Gastrocnemius medialis (tissue), 4 donors: ENCODE measurements at regions not wholly inside any gene's neighbourhood (a gene's known extent, or its start where the extent isn't known, plus 50 kb on each side); places are given as distances from the start of the nearest gene placed in this dataset.

Experiments used
- ATAC-seq, 2 donors: fragments of 150-250 bp; one replicate each; pipeline ENCODE4 v1.9.1; 2016
- DNase-seq, 2 donors: peaks; one replicate each; pipeline ENCODE4 v3.0.0-alpha.2; 2019
- H3K27ac ChIP-seq, 4 donors: fragments of 200-600 bp; sonication (generic); 1 replicate in 1 of 4; 2 replicates in 3 of 4; pipeline ENCODE4 v1.5.1; 2016 to 2018; ENCODE audit warnings: mild to moderate bottlenecking in 2 of 4, moderate library complexity in 1 of 4
- H3K27me3 ChIP-seq, 3 donors: fragments of 200-600 bp; sonication (generic) in 2 of 3; 1 replicate in 1 of 3; 2 replicates in 2 of 3; pipeline versions ENCODE4 v1.5.1 to v1.6.0; 2016 to 2019; ENCODE audit warnings: mild to moderate bottlenecking in 1 of 3, moderate library complexity in 1 of 3
- H3K36me3 ChIP-seq, 2 donors: fragments of 200-600 bp; sonication (generic) in 1 of 2; one replicate each; pipeline ENCODE4 v1.5.1; 2017 to 2018
- H3K4me1 ChIP-seq, 2 donors: fragments of 200-600 bp; sonication (generic) in 1 of 2; one replicate each; pipeline ENCODE4 v1.5.1; 2016 to 2017; ENCODE audit warnings: mild to moderate bottlenecking in 2 of 2
- H3K4me3 ChIP-seq, 4 donors: fragments of 200-600 bp; sonication (generic) in 3 of 4; 1 replicate in 1 of 4; 2 replicates in 3 of 4; pipeline ENCODE4 v1.5.1; 2016 to 2019; ENCODE audit warnings: mild to moderate bottlenecking in 2 of 4
- H3K9me3 ChIP-seq, 3 donors: fragments of 200-600 bp; sonication (generic) in 2 of 3; 1 replicate in 1 of 3; 2 replicates in 2 of 3; pipeline ENCODE4 v1.5.1; 2016 to 2019
- POLR2A ChIP-seq, 2 donors: fragments of 450-650 bp; IDR thresholded peaks; one replicate each; pipeline ENCODE4 v1.6.1; 2017; ENCODE audit warnings: antibody characterized with exemption in 2 of 2, mild to moderate bottlenecking in 2 of 2, moderate library complexity in 2 of 2
- in situ Hi-C, 4 donors: fragments of 200-750 bp; cut with MboI; loops; one replicate each; pipeline versions ENCODE4 v1.15.0 to v1.8.0; 2017; ENCODE audit warnings: low sequenced_read_pairs in 4 of 4
- intact Hi-C: fragments of 100-400 bp; cut with DNase I; formaldehyde crosslinking; loops from one replicate; pipeline ENCODE4 v1.15.1; 2023; ENCODE audit warnings: low total_unique reads
- TF ChIP-seq, protein P1 (sequence below), 5 experiments: fragments of 450-650 bp in 3 of 5; fragments of 200-600 bp in 2 of 5; sonication (generic) in 2 of 5; IDR thresholded peaks in 4 of 5; conservative IDR thresholded peaks in 1 of 5; 1 replicate in 4 of 5; 2 replicates in 1 of 5; pipeline ENCODE4 v1.5.1; 2016 to 2019; ENCODE audit warnings: antibody characterized with exemption in 5 of 5, mild to moderate bottlenecking in 3 of 5, moderate library complexity in 3 of 5

DNA sequence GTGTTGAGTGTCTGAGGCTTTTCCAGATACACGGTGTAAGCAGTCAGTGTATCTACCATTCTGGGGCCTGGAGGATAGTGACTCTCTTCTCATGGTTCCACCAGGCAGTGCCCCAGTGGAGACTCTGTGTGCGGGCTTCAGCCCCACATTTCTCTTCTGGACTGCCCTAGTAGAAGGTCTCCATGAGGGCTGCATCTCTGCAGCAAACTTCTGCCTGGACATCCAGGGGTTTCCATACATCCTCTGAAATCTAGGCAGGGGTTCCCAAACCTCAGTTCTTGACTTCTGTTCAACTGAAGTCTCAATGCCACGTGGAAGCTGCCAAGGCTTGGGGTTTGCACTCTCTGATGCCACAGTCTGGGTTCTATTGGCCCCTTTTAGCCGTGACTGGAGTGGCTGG lies 256.6 kb upstream of the ITGA1 start:
- no peaks in the 10 kb centered on the region for H3K36me3 ChIP-seq
- no peak overlapping the region for H3K4me3 ChIP-seq
- in situ Hi-C loops (no loop called here), intact Hi-C loops (no loop called here)
- no peak for ATAC-seq
- no peaks in the 10 kb centered on the region for H3K27me3 ChIP-seq
- no peak for TF ChIP-seq POLR2A (IDR thresholded peaks at IDR 0.05)
- TF ChIP-seq, protein P1, sequence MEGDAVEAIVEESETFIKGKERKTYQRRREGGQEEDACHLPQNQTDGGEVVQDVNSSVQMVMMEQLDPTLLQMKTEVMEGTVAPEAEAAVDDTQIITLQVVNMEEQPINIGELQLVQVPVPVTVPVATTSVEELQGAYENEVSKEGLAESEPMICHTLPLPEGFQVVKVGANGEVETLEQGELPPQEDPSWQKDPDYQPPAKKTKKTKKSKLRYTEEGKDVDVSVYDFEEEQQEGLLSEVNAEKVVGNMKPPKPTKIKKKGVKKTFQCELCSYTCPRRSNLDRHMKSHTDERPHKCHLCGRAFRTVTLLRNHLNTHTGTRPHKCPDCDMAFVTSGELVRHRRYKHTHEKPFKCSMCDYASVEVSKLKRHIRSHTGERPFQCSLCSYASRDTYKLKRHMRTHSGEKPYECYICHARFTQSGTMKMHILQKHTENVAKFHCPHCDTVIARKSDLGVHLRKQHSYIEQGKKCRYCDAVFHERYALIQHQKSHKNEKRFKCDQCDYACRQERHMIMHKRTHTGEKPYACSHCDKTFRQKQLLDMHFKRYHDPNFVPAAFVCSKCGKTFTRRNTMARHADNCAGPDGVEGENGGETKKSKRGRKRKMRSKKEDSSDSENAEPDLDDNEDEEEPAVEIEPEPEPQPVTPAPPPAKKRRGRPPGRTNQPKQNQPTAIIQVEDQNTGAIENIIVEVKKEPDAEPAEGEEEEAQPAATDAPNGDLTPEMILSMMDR (IDR thresholded peaks at IDR 0.05 in 4 of 5, conservative IDR thresholded peaks at IDR 0.05 in 1 of 5): no peak
- H3K4me1 ChIP-seq: no peaks in the 10 kb centered on the region
- no peak overlapping the region for H3K27ac ChIP-seq
- no peaks in the 10 kb centered on the region for H3K9me3 ChIP-seq
- DNase-seq: no peak

GRCh38 chr5:52543594-52543993 lies 244.1 kb upstream of the ITGA1 start:
- Histone ChIP-seq H3K9me3 (no peaks in the 10 kb centered on the region), H3K27me3 (no peaks in the 10 kb centered on the region), H3K4me3 (no peak overlapping the region), H3K27ac (no peak overlapping the region), H3K4me1 (no peaks in the 10 kb centered on the region), H3K36me3 (no peaks in the 10 kb centered on the region)
- in situ Hi-C loops (no loop called here), intact Hi-C loops (no loop called here)
- DNase-seq: no peak
- no peak for ATAC-seq
- TF ChIP-seq, protein P1 (IDR thresholded peaks at IDR 0.05 in 4 of 5, conservative IDR thresholded peaks at IDR 0.05 in 1 of 5): no peak
- no peak for TF ChIP-seq POLR2A (IDR thresholded peaks at IDR 0.05)

- no peaks in the 10 kb centered on the region for H3K9me3 ChIP-seq
- no peaks in the 10 kb centered on the region for H3K4me1 ChIP-seq
- ATAC-seq (no peak), DNase-seq (no peak)
- in situ Hi-C loops (no loop called here), intact Hi-C loops (no loop called here)
- TF ChIP-seq POLR2A (IDR thresholded peaks at IDR 0.05): no peak
- TF ChIP-seq, protein P1 (IDR thresholded peaks at IDR 0.05 in 4 of 5, conservative IDR thresholded peaks at IDR 0.05 in 1 of 5): no peak
- H3K27me3 ChIP-seq: no peaks in the 10 kb centered on the region
- no peaks in the 10 kb centered on the region for H3K36me3 ChIP-seq
- no peak overlapping the region for H3K4me3 ChIP-seq
- no peak overlapping the region for H3K27ac ChIP-seq
These were observed 243.0 kb upstream of the ITGA1 start for GRCh38 chr5:52544738-52545137.

GRCh38 chr5:52554293-52554692 lies 233.4 kb upstream of the ITGA1 start:
- ATAC-seq (no peak), DNase-seq (no peak)
- H3K9me3 ChIP-seq: no peaks in the 10 kb centered on the region
- no peak overlapping the region for H3K27ac ChIP-seq
- no peaks in the 10 kb centered on the region for H3K4me1 ChIP-seq
- intact Hi-C loops: no loop called here
- TF ChIP-seq POLR2A (IDR thresholded peaks at IDR 0.05): no peak
- TF ChIP-seq, protein P1 (IDR thresholded peaks at IDR 0.05 in 4 of 5, conservative IDR thresholded peaks at IDR 0.05 in 1 of 5): no peak
- in situ Hi-C loops: no loop called here
- H3K36me3 ChIP-seq: no peaks in the 10 kb centered on the region
- H3K27me3 ChIP-seq: no peaks in the 10 kb centered on the region
- no peak overlapping the region for H3K4me3 ChIP-seq

DNA sequence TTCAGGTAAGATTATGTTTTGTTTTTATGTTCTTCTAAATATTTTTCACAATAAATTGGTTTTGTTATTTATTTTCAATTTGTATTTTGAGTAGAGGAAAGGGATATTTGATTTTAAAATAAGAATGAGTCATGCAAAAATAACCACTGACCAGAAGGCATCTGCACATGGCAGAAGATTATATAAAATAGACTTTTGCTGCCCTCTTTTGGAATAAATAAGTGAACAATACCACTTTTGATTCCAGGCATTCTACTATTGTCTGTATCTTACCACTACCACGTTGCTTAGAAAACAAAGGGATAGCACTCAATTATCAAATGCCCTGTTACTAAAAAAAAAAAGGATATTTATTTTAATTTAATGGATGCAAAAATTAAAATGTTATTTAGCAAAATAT lies 227.3 kb upstream of the ITGA1 start:
- Histone ChIP-seq H3K4me1 (no peaks in the 10 kb centered on the region), H3K4me3 (no peak overlapping the region), H3K36me3 (no peaks in the 10 kb centered on the region), H3K27ac (no peak overlapping the region), H3K27me3 (no peaks in the 10 kb centered on the region), H3K9me3 (no peaks in the 10 kb centered on the region)
- intact Hi-C loops: no loop called here
- ATAC-seq (no peak), DNase-seq (no peak)
- in situ Hi-C loops: no loop called here
- TF ChIP-seq POLR2A (IDR thresholded peaks at IDR 0.05): no peak
